ENCODE measurements at regions not wholly inside any gene's neighbourhood (a gene's known extent, or its start where the extent isn't known, plus 50 kb on each side); places are given as distances from the start of the nearest gene placed in this dataset.

- TF ChIP-seq CTCF (conservative IDR thresholded peaks at IDR 0.05) = no peak
- TF ChIP-seq EZH2 (IDR thresholded peaks at IDR 0.05; ENCODE audit: low read depth) = no peak
Measured at GRCh38 chr5:56739990-56740389, 75.4 kb upstream of the MAP3K1 start.

All from PC-9 (cell line).